IMR-90 (cell line): ENCODE measurements at regions not wholly inside any gene's neighbourhood (a gene's known extent, or its start where the extent isn't known, plus 50 kb on each side); places are given as distances from the start of the nearest gene placed in this dataset.

Source experiments
- ATAC-seq: fragments of 200-7000 bp; cut with Tn5 transposase; 2 replicates; pipeline ENCODE4 v1.9.1; 2020; ENCODE audit warnings: low read depth, mild to moderate bottlenecking, moderate library complexity
- BruUV-seq: library from RNA; stranded (reverse); fragments of 400-500 nt; replicated peaks from 2 replicates; lab custom pipeline; 2021; lab: Mats Ljungman, UMichigan
- CTCF ChIA-PET: fragments of 300-600 bp; formaldehyde crosslinking; extraction: SDS; loops from one replicate; lab custom pipeline; 2021; ENCODE audit warnings: antibody characterized with exemption; lab: Yijun Ruan, JAX
- POLR2A ChIA-PET: fragments of 300-600 bp; sonication (Branson Sonifier 250); formaldehyde crosslinking; loops from one replicate; lab custom pipeline; 2022; ENCODE audit warnings: antibody characterized with exemption; ENCODE audit not compliant: unreplicated experiment; lab: Charles Lee
- DNase-seq: peaks from one replicate; pipeline ENCODE4 v3.0.0; 2013
- H2AFZ ChIP-seq: replicated peaks from 2 replicates; pipeline ENCODE3; 2013; ENCODE audit warnings: low read length, mild to moderate bottlenecking; ENCODE audit not compliant: poor library complexity
- H2AK5ac ChIP-seq: 2 replicates; pipeline ENCODE4 v1.6.1; 2013; ENCODE audit warnings: low read depth, low read length, inconsistent platforms
- H2AK9ac ChIP-seq: replicated peaks from 2 replicates; pipeline ENCODE3; 2013; ENCODE audit warnings: mild to moderate bottlenecking, low read depth, low read length, moderate library complexity; ENCODE audit not compliant: poor library complexity
- H2BK120ac ChIP-seq: 2 replicates; pipeline ENCODE4 v1.6.1; 2013; ENCODE audit warnings: low read depth, low read length, inconsistent platforms
- H2BK15ac ChIP-seq: 3 replicates; pipeline ENCODE4 v1.6.1; 2013; ENCODE audit warnings: low read depth, low read length, inconsistent platforms
- H2BK20ac ChIP-seq: 2 replicates; pipeline ENCODE4 v1.6.1; 2013; ENCODE audit warnings: low read depth, mild to moderate bottlenecking, inconsistent platforms, low read length, moderate library complexity
- H2BK5ac ChIP-seq: 2 replicates; pipeline ENCODE4 v1.6.1; 2013; ENCODE audit warnings: mild to moderate bottlenecking, low read depth, low read length, inconsistent platforms; ENCODE audit not compliant: poor library complexity, severe bottlenecking
- H3K14ac ChIP-seq: replicated peaks from 2 replicates; pipeline ENCODE4 v1.6.1; 2013; ENCODE audit warnings: low read depth, low read length, inconsistent platforms
- H3K18ac ChIP-seq: 2 replicates; pipeline ENCODE4 v1.6.1; 2013; ENCODE audit warnings: low read depth, low read length, control low read depth
- H3K23ac ChIP-seq: 2 replicates; pipeline ENCODE4 v1.6.1; 2013; ENCODE audit warnings: low read depth, low read length, inconsistent platforms
- H3K27ac ChIP-seq: 2 replicates; pipeline ENCODE4 v1.5.1; 2013; ENCODE audit warnings: mild to moderate bottlenecking, control low read depth, low read length; ENCODE audit not compliant: insufficient read depth
- H3K27me3 ChIP-seq: 2 replicates; pipeline ENCODE4 v1.6.1; 2013; ENCODE audit warnings: low read length; ENCODE audit not compliant: control insufficient read depth, insufficient read depth
- H3K36me3 ChIP-seq: 2 replicates; pipeline ENCODE4 v1.6.1; 2013; ENCODE audit warnings: low read length, mixed read lengths; ENCODE audit not compliant: control insufficient read depth, insufficient read depth
- H3K4ac ChIP-seq: 2 replicates; pipeline ENCODE4 v1.6.1; 2013; ENCODE audit warnings: low read depth, low read length, inconsistent platforms
- H3K4me1 ChIP-seq: 2 replicates; pipeline ENCODE4 v1.6.1; 2013; ENCODE audit warnings: low read length, mixed read lengths; ENCODE audit not compliant: control insufficient read depth, insufficient read depth
- H3K4me2 ChIP-seq: 2 replicates; pipeline ENCODE4 v1.6.1; 2013; ENCODE audit warnings: low read depth, mild to moderate bottlenecking, control low read depth, low read length, moderate library complexity
- H3K4me3 ChIP-seq: 2 replicates; pipeline ENCODE4 v1.5.1; 2013; ENCODE audit warnings: low read depth, mild to moderate bottlenecking, control low read depth, low read length, moderate library complexity; ENCODE audit not compliant: insufficient read depth
- H3K56ac ChIP-seq: 2 replicates; pipeline ENCODE4 v1.6.1; 2013; ENCODE audit warnings: low read length, inconsistent platforms; ENCODE audit not compliant: insufficient read depth; ENCODE audit errors: extremely low read depth
- H3K79me1 ChIP-seq, 2 experiments: 2 replicates each; pipeline ENCODE4 v1.6.1; 2013; ENCODE audit warnings: low read length in 2 of 2, inconsistent platforms in 1 of 2, low read depth in 1 of 2
- H3K9ac ChIP-seq: 2 replicates; pipeline ENCODE4 v1.6.1; 2013; ENCODE audit warnings: low read depth, low read length, control low read depth
- H3K9me1 ChIP-seq: 2 replicates; pipeline ENCODE4 v1.6.1; 2013; ENCODE audit warnings: low read length, inconsistent platforms; ENCODE audit not compliant: insufficient read depth
- H3K9me3 ChIP-seq: 2 replicates; pipeline ENCODE4 v1.6.1; 2013; ENCODE audit warnings: low read length; ENCODE audit not compliant: control insufficient read depth, insufficient read depth
- H4K20me1 ChIP-seq: 2 replicates; pipeline ENCODE4 v1.6.1; 2013; ENCODE audit warnings: low read length, inconsistent platforms; ENCODE audit not compliant: insufficient read depth
- H4K5ac ChIP-seq: 2 replicates; pipeline ENCODE4 v1.6.1; 2013; ENCODE audit warnings: mild to moderate bottlenecking, low read depth, low read length, control low read depth
- H4K8ac ChIP-seq, 2 experiments: 2 replicates each; pipeline ENCODE4 v1.6.1; 2013; ENCODE audit warnings: low read depth in 2 of 2, low read length in 2 of 2, control low read depth in 1 of 2, inconsistent platforms in 1 of 2
- H4K91ac ChIP-seq: 2 replicates; pipeline ENCODE4 v1.6.1; 2013; ENCODE audit warnings: low read depth, low read length, inconsistent platforms; ENCODE audit not compliant: insufficient read depth
- CEBPB ChIP-seq: IDR thresholded peaks from 2 replicates; pipeline ENCODE4 v1.6.1; 2012; ENCODE audit warnings: low read depth, low read length, improper control_type of control experiment
- FOS ChIP-seq: fragments of 150-350 bp; IDR thresholded peaks from 2 replicates; pipeline ENCODE4 v1.6.1; 2016; ENCODE audit warnings: low read depth, low read length
- WGBS, 2 experiments: methylation state at CpG; one replicate each; pipeline versions ENCODE4 v1.1.5 to v1.1.7; 2013; ENCODE audit warnings: missing lambda C conversion rate in 2 of 2; ENCODE audit not compliant: insufficient read length in 1 of 2; ENCODE audit errors: extremely low coverage in 2 of 2; 5-methylcytosine and 5-hydroxymethylcytosine counted together
- dilution Hi-C: fragments of 300-500 bp; cut with HindIII; formaldehyde crosslinking; loops from one replicate; pipeline ENCODE4 v1.14.3; 2018; ENCODE audit warnings: low sequenced_read_pairs; ENCODE audit not compliant: unreplicated experiment
- in situ Hi-C: fragments of 300-500 bp; cut with MboI; formaldehyde crosslinking; loops from 3 replicates; pipeline ENCODE4 v1.14.3; 2019; ENCODE audit warnings: low sequenced_read_pairs, inconsistent platforms, mixed read lengths
- intact Hi-C: fragments of 100-400 bp; cut with micrococcal nuclease; formaldehyde crosslinking; loops from 2 replicates; pipeline ENCODE4 v1.10.0; 2022

GRCh38 chr21:20652846-20653245 is 345.4 kb upstream of the NCAM2 start:
- Histone ChIP-seq H2BK20ac (no peak overlapping the region), H3K18ac (no peak overlapping the region), H3K4me2 (no peak overlapping the region), H2AK5ac (no peak overlapping the region), H4K20me1 (no peaks in the 10 kb centered on the region), H2BK5ac (no peak overlapping the region), H4K8ac (no peak overlapping the region), H2BK120ac (no peak overlapping the region), H3K23ac (no peak overlapping the region), H3K79me1 (no peaks in the 10 kb centered on the region), H3K4me1 (no peaks in the 10 kb centered on the region), H3K27ac (no peak overlapping the region), H3K56ac (no peak overlapping the region), H2AK9ac (no peak overlapping the region), H3K9me1 (no peaks in the 10 kb centered on the region), H4K91ac (no peak overlapping the region), H2AFZ (no peak overlapping the region), H2BK15ac (no peak overlapping the region), H3K27me3 (no peaks in the 10 kb centered on the region), H3K4ac (no peak overlapping the region), H3K36me3 (no peaks in the 10 kb centered on the region), H4K5ac (no peak overlapping the region), H3K14ac (no peak overlapping the region), H3K9me3 (0 out of 2 replicates have a peak, but pooled peaks cover 4% of the 10 kb centered on the region), H3K4me3 (no peak overlapping the region), H3K9ac (no peak overlapping the region)
- CTCF ChIA-PET, result no interaction called here
- TF ChIP-seq CEBPB (no peak), FOS (no peak)
- DNase-seq (no peak), ATAC-seq (no peak)
- in situ Hi-C loops, result no loop called here
- dilution Hi-C loops, result no loop called here
- intact Hi-C loops, result no loop called here
- POLR2A ChIA-PET, result no interaction called here
- no CpG with 5 or more reads among the region's 4 CpGs for WGBS, 2 experiments
- no TSS peak for BruUV-seq
